ENCODE measurements at regions not wholly inside any gene's neighbourhood (a gene's known extent, or its start where the extent isn't known, plus 50 kb on each side); places are given as distances from the start of the nearest gene placed in this dataset.

- H3K4me3 ChIP-seq (replicated peaks; ENCODE audit: low read depth, low read length): no peak overlapping the region
- TF ChIP-seq CTCF (IDR thresholded peaks at IDR 0.05; ENCODE audit: low read depth, low read length, missing control alignments): no peak
- DNase-seq (ENCODE audit: extremely low read depth, low read depth): no peak
Measured at GRCh38 chr5:165780901-165781300, 2275.5 kb downstream of the MAT2B start.

DNA sequence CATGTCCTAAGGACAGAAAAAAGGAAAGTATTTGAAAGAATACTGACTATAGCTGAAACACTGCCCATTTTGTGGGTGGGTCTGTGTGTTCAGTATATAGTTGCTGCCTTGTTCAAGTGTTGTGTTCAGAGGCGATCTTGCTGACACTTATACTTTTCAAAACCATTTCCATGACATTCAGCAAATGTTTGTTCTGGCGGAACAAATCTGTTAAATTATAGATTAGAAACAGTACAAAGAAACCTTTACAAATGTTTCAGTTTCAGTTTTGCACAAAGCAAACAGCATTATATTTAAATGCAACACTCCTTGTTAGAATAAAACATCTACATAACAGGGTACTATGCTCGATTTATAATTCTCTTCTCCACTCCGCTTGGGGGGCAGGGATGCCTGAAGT is 2276.3 kb downstream of the MAT2B start:
- no peak for TF ChIP-seq CTCF (IDR thresholded peaks at IDR 0.05; ENCODE audit: low read depth, low read length, missing control alignments)
- no peak for DNase-seq (ENCODE audit: extremely low read depth, low read depth)
- H3K4me3 ChIP-seq (replicated peaks; ENCODE audit: low read depth, low read length): no peak overlapping the region

- no peak for DNase-seq (ENCODE audit: extremely low read depth, low read depth)
- no peak overlapping the region for H3K4me3 ChIP-seq (replicated peaks; ENCODE audit: low read depth, low read length)
Measured at GRCh38 chr5:165783024-165783423, 2277.6 kb downstream of the MAT2B start.

DNA sequence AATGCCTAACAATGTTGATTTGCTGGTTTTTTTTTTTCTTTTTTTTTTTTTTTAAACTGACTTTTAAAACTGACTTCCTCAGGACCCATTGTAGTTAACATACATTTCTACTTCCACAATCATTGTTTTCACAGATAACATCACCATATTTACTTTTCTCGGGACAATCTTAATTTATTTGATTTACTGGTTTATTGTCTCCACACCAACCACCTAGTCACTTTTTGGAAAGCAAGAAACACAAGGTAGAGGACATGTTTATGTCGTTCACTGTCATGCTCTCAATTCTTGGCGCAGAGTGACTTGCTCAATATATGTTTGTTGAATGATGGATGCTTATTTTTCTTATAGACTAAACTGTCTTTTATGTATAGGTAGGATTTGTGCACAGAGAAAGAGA is 2280.7 kb downstream of the MAT2B start:
- no peak for DNase-seq (ENCODE audit: extremely low read depth, low read depth)
- no peak for TF ChIP-seq CTCF (IDR thresholded peaks at IDR 0.05; ENCODE audit: low read depth, low read length, missing control alignments)
- H3K4me3 ChIP-seq (replicated peaks; ENCODE audit: low read depth, low read length): no peak overlapping the region

More at GRCh38 chr5:165783024-165783423, 2277.6 kb downstream of the MAT2B start:
- TF ChIP-seq CTCF (IDR thresholded peaks at IDR 0.05; ENCODE audit: low read depth, low read length, missing control alignments): no peak

- no peak for DNase-seq (ENCODE audit: extremely low read depth, low read depth)
- TF ChIP-seq CTCF (IDR thresholded peaks at IDR 0.05; ENCODE audit: low read depth, low read length, missing control alignments): no peak
- H3K4me3 ChIP-seq (replicated peaks; ENCODE audit: low read depth, low read length): no peak overlapping the region
Measured at GRCh38 chr5:165795073-165795472, 2289.7 kb downstream of the MAT2B start.

DNA sequence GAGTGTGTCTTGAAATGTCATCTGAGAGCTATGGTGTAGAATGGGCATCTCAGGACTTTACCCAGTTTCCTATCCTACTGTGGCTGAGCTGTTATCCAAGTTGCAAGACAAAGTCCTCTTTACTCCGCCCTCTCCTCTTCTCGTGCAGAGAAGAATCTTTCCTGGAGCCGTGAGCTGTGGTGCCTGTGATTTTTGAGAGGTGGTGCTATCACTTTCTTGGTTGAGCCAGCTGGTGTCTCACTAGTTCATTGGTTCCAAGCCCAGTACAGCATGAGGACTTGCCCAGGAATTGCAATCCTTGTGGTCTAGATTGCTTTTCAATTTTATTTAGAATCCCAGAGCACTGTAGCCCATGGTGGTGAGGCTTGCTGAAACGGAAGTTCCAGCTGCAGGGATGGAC is 2300.3 kb downstream of the MAT2B start:
- TF ChIP-seq CTCF (IDR thresholded peaks at IDR 0.05; ENCODE audit: low read depth, low read length, missing control alignments): no peak
- H3K4me3 ChIP-seq (replicated peaks; ENCODE audit: low read depth, low read length): no peak overlapping the region
- DNase-seq (ENCODE audit: extremely low read depth, low read depth): no peak

GRCh38 chr5:165808335-165808734 is 2302.9 kb downstream of the MAT2B start:
- no peak for DNase-seq (ENCODE audit: extremely low read depth, low read depth)
- no peak for TF ChIP-seq CTCF (IDR thresholded peaks at IDR 0.05; ENCODE audit: low read depth, low read length, missing control alignments)

More at GRCh38 chr5:165808335-165808734, 2302.9 kb downstream of the MAT2B start:
- no peak overlapping the region for H3K4me3 ChIP-seq (replicated peaks; ENCODE audit: low read depth, low read length)
